GM12891 (cell line): ENCODE measurements at regions not wholly inside any gene's neighbourhood (a gene's known extent, or its start where the extent isn't known, plus 50 kb on each side); places are given as distances from the start of the nearest gene placed in this dataset.

Experiments used
- PAX5 ChIP-seq: IDR thresholded peaks from 2 replicates; pipeline ENCODE4 v1.6.1; 2011; ENCODE audit warnings: low read length, moderate library complexity, mild to moderate bottlenecking; ENCODE audit not compliant: insufficient read depth, severe bottlenecking
- POLR2A ChIP-seq: IDR thresholded peaks from 2 replicates; pipeline ENCODE4 v1.6.1; 2011; ENCODE audit warnings: low read depth, low read length, control low read depth
- POLR2AphosphoS5 ChIP-seq: IDR thresholded peaks from 2 replicates; pipeline ENCODE4 v1.6.1; 2011; ENCODE audit warnings: low read depth, low read length, control low read depth
- SPI1 ChIP-seq: IDR thresholded peaks from 2 replicates; pipeline ENCODE4 v1.6.1; 2011; ENCODE audit warnings: low read depth, low read length, control low read depth
- TAF1 ChIP-seq: IDR thresholded peaks from 2 replicates; pipeline ENCODE4 v1.6.1; 2011; ENCODE audit warnings: low read depth, low read length, control low read depth

DNA sequence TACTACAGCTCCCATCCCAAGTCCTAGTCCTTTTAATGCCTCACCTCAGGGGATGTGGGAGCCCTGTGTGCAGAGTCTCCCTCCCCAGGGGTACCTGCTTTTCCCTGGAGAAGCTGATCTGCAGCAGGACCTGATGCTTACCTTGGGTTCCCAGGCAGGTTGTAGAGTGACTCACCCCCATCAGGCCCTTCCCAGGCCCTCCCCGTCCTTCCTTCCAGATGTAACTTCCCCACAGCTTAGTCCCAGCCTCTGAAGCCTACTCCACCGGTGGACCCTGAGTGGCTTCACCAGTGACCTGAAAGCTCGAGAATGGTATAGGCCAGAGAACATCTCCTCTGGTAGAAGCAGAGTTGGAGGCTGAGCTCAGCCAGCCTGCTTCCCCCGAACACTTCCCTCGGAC is 254.2 kb upstream of the STT3B start:
- no peak for TF ChIP-seq POLR2A
- TF ChIP-seq SPI1, result no peak
- no peak for TF ChIP-seq POLR2AphosphoS5
- TF ChIP-seq TAF1, result no peak
- no peak for TF ChIP-seq PAX5
